ENCODE measurements at regions not wholly inside any gene's neighbourhood (a gene's known extent, or its start where the extent isn't known, plus 50 kb on each side); places are given as distances from the start of the nearest gene placed in this dataset.

DNA sequence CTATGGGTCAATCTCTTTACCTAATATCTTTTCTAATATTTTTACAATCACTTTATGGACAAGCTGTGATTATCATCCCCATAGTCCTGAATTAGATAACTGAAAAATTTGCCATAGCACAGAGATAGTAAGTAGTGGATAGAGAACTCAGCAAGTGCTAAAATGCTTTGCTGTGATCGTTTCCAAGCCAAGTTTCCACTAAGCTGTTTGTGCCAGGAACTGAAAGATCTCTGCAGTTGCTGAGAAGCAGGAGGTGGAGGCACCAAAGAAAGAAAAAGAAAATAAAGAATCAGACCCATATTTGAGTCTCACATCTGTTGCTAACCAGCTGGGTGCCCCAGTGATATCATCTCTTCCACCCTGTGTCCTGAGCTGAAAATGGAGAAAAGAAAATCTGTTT, 605.6 kb upstream of the BOD1L1 start:
- TF ChIP-seq CTCF (IDR thresholded peaks at IDR 0.05) (no peak), POLR2AphosphoS5 (IDR thresholded peaks at IDR 0.05; ENCODE audit: insufficient read depth in 1 of 2, low read depth in 1 of 2) (no peak), POLR2A (IDR thresholded peaks at IDR 0.05) (no peak)

Measured in vagina (tissue), 2 donors.